Retinal pigment epithelial cell (primary cell): ENCODE measurements at regions not wholly inside any gene's neighbourhood (a gene's known extent, or its start where the extent isn't known, plus 50 kb on each side); places are given as distances from the start of the nearest gene placed in this dataset.

Source experiments
- DNase-seq: peaks from one replicate; pipeline ENCODE4 v3.0.0-alpha.2; 2010; ENCODE audit warnings: low read depth
- H3K4me3 ChIP-seq: 2 replicates; pipeline ENCODE4 v1.5.1; 2011; ENCODE audit warnings: mild to moderate bottlenecking, low read length, control low read depth, moderate library complexity
- CTCF ChIP-seq: conservative IDR thresholded peaks from 2 replicates; pipeline ENCODE4 v1.5.1; 2011; ENCODE audit warnings: low read depth, low read length, control low read depth, inconsistent platforms

DNA sequence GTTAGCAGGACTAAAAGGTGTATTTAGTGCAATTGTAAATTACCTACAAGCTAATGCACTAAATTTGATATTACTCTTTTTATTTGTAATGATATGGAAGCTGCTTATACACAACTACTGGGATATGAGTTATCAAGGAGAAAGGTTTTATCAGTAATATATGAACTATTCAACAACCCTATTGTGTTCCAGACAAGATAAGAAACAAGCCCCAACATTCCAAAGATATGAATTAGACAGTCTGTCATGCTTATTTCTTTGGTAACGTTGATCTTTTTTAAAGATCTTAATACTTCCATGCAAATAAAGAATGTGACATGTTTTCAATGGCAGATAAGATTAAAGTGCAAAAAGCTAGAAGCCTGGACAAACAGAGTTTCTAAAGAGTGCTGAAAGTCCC, 314.0 kb upstream of the THBS1 start:
- H3K4me3 ChIP-seq, result no peak overlapping the region
- no peak for TF ChIP-seq CTCF
- no peak for DNase-seq

DNA sequence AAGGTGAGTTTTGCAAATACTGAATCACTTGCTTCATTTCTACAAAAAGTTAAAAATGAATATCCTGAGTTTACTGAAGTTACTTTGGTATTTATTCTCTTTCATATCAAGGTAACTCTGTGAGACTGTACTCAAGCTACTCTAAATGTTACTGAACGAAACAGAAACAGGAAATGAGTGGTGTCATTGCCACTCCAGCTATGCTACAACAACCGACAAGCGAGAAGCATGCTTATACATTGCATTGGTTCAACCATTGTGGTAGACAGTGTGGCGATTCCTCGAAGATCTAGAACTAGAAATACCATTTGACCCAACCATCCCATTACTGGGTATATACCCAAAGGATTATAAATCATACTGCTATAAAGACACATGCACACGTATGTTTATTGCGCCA, 313.2 kb upstream of the THBS1 start:
- TF ChIP-seq CTCF, result no peak
- no peak overlapping the region for H3K4me3 ChIP-seq
- no peak for DNase-seq

DNA sequence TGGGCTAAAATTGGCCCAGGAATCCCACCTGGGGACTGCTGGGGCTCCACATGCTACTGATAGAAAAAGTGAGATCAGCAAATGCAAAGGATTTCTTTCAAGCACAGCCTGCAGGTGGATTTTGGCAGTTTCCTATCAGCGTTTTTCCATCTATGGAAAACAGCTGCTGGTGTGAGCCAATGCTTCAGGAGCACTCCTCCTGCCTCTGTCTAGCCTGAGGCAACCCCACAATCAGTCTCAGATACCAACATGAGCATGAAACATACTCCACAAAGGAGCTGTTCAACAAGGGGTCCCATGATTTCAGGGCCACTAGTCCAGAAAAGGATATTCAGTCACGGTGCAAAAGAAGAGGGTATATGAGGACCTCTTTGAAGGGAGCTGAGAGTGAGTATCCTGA, 311.5 kb upstream of the THBS1 start:
- no peak for DNase-seq
- H3K4me3 ChIP-seq, result no peak overlapping the region
- TF ChIP-seq CTCF, result no peak

GRCh38 chr15:39269821-39270220, 311.1 kb upstream of the THBS1 start:
- no peak for TF ChIP-seq CTCF
- DNase-seq, result no peak
- H3K4me3 ChIP-seq, result no peak overlapping the region

GRCh38 chr15:39270221-39270855, 310.5 kb upstream of the THBS1 start:
- DNase-seq, result no peak
- no peak overlapping the region for H3K4me3 ChIP-seq
- TF ChIP-seq CTCF, result no peak

DNA sequence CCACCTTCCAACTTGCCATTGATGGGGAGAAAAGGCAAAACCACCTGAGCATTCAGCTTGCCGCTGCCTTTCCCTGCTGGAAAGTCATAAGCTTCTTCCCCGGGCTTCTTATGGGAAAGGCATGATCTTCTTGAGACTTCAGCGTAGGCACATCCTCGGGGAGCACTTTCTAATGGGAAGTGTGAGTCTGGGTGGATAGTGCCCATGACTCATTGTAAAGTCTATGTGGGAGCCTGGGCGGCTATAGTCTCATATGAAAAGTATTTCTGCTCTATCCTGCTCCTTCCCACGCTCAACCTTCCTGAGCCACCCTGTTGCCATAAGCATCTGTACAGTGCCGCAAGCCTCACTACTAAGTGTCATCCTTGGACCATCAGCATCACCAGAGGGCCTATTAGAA, 309.9 kb upstream of the THBS1 start:
- no peak for DNase-seq
- no peak for TF ChIP-seq CTCF
- H3K4me3 ChIP-seq, result no peak overlapping the region

DNA sequence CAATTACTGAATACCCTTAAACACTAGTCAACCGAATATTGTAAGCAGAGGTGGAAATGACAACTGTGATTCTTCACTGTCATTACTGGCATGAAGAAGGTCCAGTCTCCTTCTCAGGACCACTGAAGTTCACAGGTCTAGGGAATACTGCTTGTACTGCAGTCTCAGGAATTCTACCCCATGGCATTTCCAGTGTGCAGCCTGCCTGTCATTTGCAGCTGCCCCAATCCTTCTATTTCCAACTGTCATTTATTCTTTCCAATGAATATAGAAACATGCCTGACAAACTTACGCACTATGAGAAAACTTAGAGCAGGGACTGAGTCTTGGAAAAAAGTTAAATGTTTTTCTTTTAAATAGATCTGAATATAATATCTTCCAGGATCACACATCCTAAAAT, 308.0 kb upstream of the THBS1 start:
- H3K4me3 ChIP-seq, result no peak overlapping the region
- no peak for DNase-seq
- no peak for TF ChIP-seq CTCF
